Activated B cell treated with CpG ODN at 0.5 μM for 24 hours (primary cell): ENCODE measurements at regions not wholly inside any gene's neighbourhood (a gene's known extent, or its start where the extent isn't known, plus 50 kb on each side); places are given as distances from the start of the nearest gene placed in this dataset.

Experiments used
- ATAC-seq: fragments of 200-7000 bp; cut with Tn5 transposase; one replicate; pipeline ENCODE4 v1.10.0; 2021; ENCODE audit warnings: low read depth, mild to moderate bottlenecking, moderate library complexity
- CTCF ChIA-PET: fragments of 350-600 bp; sonication (Branson Sonifier 250); formaldehyde crosslinking; loops from one replicate; lab custom pipeline; 2021; ENCODE audit warnings: antibody characterized with exemption; lab: Charles Lee
- POLR2A ChIA-PET: fragments of 350-600 bp; sonication (Branson Sonifier 250); formaldehyde crosslinking; loops from one replicate; lab custom pipeline; 2021; ENCODE audit warnings: antibody characterized with exemption; lab: Charles Lee
- DNase-seq: peaks from one replicate; pipeline ENCODE4 v3.0.0; 2022
- H3K27ac Mint-ChIP-seq: one replicate; pipeline ENCODE4 v1.8.0; 2020; ENCODE audit warnings: mixed read lengths
- H3K27me3 Mint-ChIP-seq: one replicate; pipeline ENCODE4 v1.8.0; 2021; ENCODE audit warnings: mixed read lengths
- H3K36me3 Mint-ChIP-seq: one replicate; pipeline ENCODE4 v1.8.0; 2021; ENCODE audit warnings: low read depth, mixed read lengths
- H3K4me1 Mint-ChIP-seq: one replicate; pipeline ENCODE4 v1.8.0; 2021; ENCODE audit warnings: mixed read lengths
- H3K4me3 Mint-ChIP-seq: one replicate; pipeline ENCODE4 v1.8.0; 2020; ENCODE audit warnings: mild to moderate bottlenecking, mixed read lengths
- H3K9me3 Mint-ChIP-seq: one replicate; pipeline ENCODE4 v1.8.0; 2020; ENCODE audit warnings: mixed read lengths
- CTCF ChIP-seq: fragments of 200-600 bp; IDR thresholded peaks from one replicate; pipeline ENCODE4 v1.8.0; 2022; ENCODE audit warnings: antibody characterized with exemption, mild to moderate bottlenecking
- intact Hi-C: fragments of 100-400 bp; cut with micrococcal nuclease; formaldehyde crosslinking; loops from one replicate; pipeline ENCODE4 v1.15.1; 2024

DNA sequence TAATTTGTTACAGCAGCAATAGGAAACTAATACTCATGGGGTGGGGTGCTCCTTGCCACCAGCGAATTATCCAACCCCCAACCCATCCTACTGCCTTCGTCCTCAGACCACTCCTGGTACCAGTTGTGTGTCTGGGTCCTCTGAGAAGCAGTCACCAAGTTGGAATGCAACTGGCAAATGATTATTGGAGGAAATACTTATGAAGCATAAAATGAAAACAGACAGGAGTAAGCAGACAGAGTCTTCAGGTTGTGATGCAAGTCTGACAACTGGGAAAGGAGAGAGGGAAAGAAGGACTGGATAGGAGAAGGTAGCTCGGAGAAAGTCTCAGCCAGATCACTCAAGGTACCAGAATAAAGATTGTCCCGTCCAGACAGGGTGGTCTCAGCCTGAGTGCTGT is 181.1 kb upstream of the ARID2 start:
- CTCF ChIA-PET, result interaction anchor here (1.0 to 1.3 kb wide), 3 partner anchors 174 to 214 kb away, joined by 3 to 7 read pairs (median 3); no protein-coding TSS in a partner anchor
- no peak overlapping the region for H3K27ac Mint-ChIP-seq
- H3K9me3 Mint-ChIP-seq, result no peaks in the 10 kb centered on the region
- H3K4me1 Mint-ChIP-seq, result peaks cover 4% of the 10 kb centered on the region
- DNase-seq, result no peak
- no peaks in the 10 kb centered on the region for H3K27me3 Mint-ChIP-seq
- intact Hi-C loops, result loop anchor here (5.0 to 10.0 kb wide), 3 partner anchors 276 to 376 kb away; no protein-coding TSS in a partner anchor
- POLR2A ChIA-PET, result interaction anchor here (1.8 kb wide), 1 partner anchor 178 kb away, joined by 4 read pairs; no protein-coding TSS in a partner anchor
- no peak for ATAC-seq
- TF ChIP-seq CTCF, result no peak
- no peak overlapping the region for H3K4me3 Mint-ChIP-seq
- H3K36me3 Mint-ChIP-seq, result no peaks in the 10 kb centered on the region

GRCh38 chr12:45549337-45549902 is 180.1 kb upstream of the ARID2 start:
- Mint-ChIP-seq H3K36me3 (no peaks in the 10 kb centered on the region), H3K27ac (no peak overlapping the region), H3K4me3 (no peak overlapping the region), H3K27me3 (no peaks in the 10 kb centered on the region), H3K4me1 (no peaks in the 10 kb centered on the region), H3K9me3 (no peaks in the 10 kb centered on the region)
- ATAC-seq (no peak), DNase-seq (no peak)
- intact Hi-C loops, result loop anchor here (5.0 to 10.0 kb wide), 3 partner anchors 275 to 377 kb away; no protein-coding TSS in a partner anchor
- CTCF ChIA-PET, result no interaction called here
- POLR2A ChIA-PET, result no interaction called here
- no peak for TF ChIP-seq CTCF

DNA sequence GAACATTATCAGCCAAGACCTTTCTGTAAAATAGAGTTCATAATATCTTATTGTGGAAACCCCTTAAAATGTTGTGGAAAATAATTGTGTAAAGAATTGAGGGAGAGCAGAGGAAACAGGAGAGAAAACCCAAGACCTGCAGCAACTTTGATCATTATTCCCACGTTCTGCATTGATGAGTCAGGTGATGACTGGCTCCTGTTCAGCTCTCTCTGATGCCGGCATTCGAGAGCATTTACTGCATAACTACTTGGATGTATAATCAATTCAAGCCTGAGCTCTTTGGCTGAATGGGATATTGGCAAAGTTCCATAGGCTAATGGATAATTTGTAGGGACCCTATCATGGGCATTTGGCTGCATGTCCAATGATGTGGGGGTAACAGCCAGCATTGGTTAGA is 176.3 kb upstream of the ARID2 start:
- intact Hi-C loops, result no loop called here

DNA sequence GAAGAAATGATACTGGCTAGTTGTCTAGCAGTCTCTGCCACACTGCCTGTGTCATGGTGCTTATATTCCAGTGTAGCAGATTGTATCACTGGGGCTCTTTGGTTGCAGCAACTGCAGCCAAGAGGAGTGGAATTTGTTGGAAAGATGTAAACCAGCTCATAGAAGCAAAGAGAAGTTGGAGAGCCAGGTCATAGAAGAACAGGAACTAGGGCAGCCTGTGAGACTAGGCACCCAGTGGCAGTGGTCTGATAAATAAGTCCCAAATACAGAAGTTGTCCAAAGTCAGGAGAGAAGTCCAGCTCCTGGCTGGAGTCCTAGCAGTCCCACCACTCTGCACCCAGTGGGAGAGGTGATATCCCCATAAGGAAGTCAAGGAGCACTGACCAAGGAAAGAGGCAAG is 172.5 kb upstream of the ARID2 start:
- no peak overlapping the region for H3K4me3 Mint-ChIP-seq
- POLR2A ChIA-PET, result no interaction called here
- no peaks in the 10 kb centered on the region for H3K27me3 Mint-ChIP-seq
- intact Hi-C loops, result no loop called here
- H3K4me1 Mint-ChIP-seq, result no peaks in the 10 kb centered on the region
- H3K9me3 Mint-ChIP-seq, result peaks cover 6% of the 10 kb centered on the region
- DNase-seq (no peak), ATAC-seq (no peak)
- no peaks in the 10 kb centered on the region for H3K36me3 Mint-ChIP-seq
- TF ChIP-seq CTCF, result no peak
- CTCF ChIA-PET, result no interaction called here
- no peak overlapping the region for H3K27ac Mint-ChIP-seq

More for the DNA sequence above, 176.3 kb upstream of the ARID2 start:
- CTCF ChIA-PET, result no interaction called here
- no peaks in the 10 kb centered on the region for H3K4me1 Mint-ChIP-seq
- POLR2A ChIA-PET, result no interaction called here
- H3K27ac Mint-ChIP-seq, result no peak overlapping the region
- peaks cover under 1% of the 10 kb centered on the region for H3K9me3 Mint-ChIP-seq
- H3K4me3 Mint-ChIP-seq, result no peak overlapping the region
- no peak for TF ChIP-seq CTCF
- H3K27me3 Mint-ChIP-seq, result no peaks in the 10 kb centered on the region
- ATAC-seq (no peak), DNase-seq (no peak)
- no peaks in the 10 kb centered on the region for H3K36me3 Mint-ChIP-seq

DNA sequence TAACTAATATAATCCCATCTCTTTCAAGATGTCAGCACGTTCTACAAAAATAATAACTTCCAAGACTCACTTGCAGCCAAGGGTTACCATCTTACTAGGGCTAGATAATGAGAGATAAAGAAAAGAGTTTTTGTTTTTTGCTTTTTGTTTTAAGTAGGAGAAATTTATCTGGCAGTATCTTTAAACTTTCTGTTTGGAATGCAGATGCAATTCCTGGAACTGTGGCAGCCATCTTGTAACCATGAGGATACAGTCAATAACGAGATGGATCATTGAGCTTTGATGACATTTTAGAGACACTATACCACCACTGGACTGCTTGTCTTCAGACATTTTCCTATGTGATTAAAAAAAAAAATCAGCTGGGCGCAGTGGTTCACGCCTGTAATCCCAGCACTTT is 171.2 kb upstream of the ARID2 start:
- Mint-ChIP-seq H3K27me3 (no peaks in the 10 kb centered on the region), H3K9me3 (peaks cover 7% of the 10 kb centered on the region)

More for the DNA sequence above, 171.2 kb upstream of the ARID2 start:
- H3K27ac Mint-ChIP-seq, result no peak overlapping the region
- no peaks in the 10 kb centered on the region for H3K4me1 Mint-ChIP-seq
- no peak for TF ChIP-seq CTCF
- no peaks in the 10 kb centered on the region for H3K36me3 Mint-ChIP-seq
- POLR2A ChIA-PET, result no interaction called here
- H3K4me3 Mint-ChIP-seq, result no peak overlapping the region
- DNase-seq, result no peak
- CTCF ChIA-PET, result interaction anchor here (1.4 kb wide), 1 partner anchor 15 kb away, joined by 3 read pairs; no protein-coding TSS in a partner anchor
- no peak for ATAC-seq
- intact Hi-C loops, result no loop called here
